Activated naive CD8-positive, alpha-beta T cell treated with anti-CD3 and anti-CD28 coated beads, Interleukin-2, amount 10 ng/mL, durations not matched to agents 7 days and 5 days (primary cell): ENCODE measurements at regions not wholly inside any gene's neighbourhood (a gene's known extent, or its start where the extent isn't known, plus 50 kb on each side); places are given as distances from the start of the nearest gene placed in this dataset.
A peak's percentile ranks its signal among the peaks of the same experiment; 100 is the strongest.
"Not testable (repeated sequence)": the region's sequence is repeated elsewhere in the genome, so short reads cannot be mapped to it uniquely, and the experiment has no call there.

Source experiments
- ATAC-seq: fragments of 150-1000 bp; cut with Tn5 transposase; one replicate; pipeline ENCODE4 v1.10.0; 2021; ENCODE audit warnings: low read depth, moderate library complexity
- POLR2A ChIA-PET: fragments of 350-600 bp; sonication (Branson Sonifier 250); formaldehyde crosslinking; loops from one replicate; lab custom pipeline; 2021; ENCODE audit warnings: antibody characterized with exemption; lab: Charles Lee
- DNase-seq: peaks from one replicate; pipeline ENCODE4 v3.0.0; 2021
- H3K27ac Mint-ChIP-seq: one replicate; pipeline ENCODE4 v1.8.0; 2022; ENCODE audit warnings: mild to moderate bottlenecking, mixed read lengths
- H3K27me3 Mint-ChIP-seq: one replicate; pipeline ENCODE4 v1.8.0; 2022; ENCODE audit warnings: mild to moderate bottlenecking, moderate library complexity, mixed read lengths
- H3K36me3 Mint-ChIP-seq: one replicate; pipeline ENCODE4 v1.8.0; 2021; ENCODE audit warnings: mild to moderate bottlenecking, mixed read lengths
- H3K4me1 Mint-ChIP-seq: one replicate; pipeline ENCODE4 v1.8.0; 2021; ENCODE audit warnings: mixed read lengths
- H3K4me3 Mint-ChIP-seq: one replicate; pipeline ENCODE4 v1.8.0; 2022; ENCODE audit warnings: mild to moderate bottlenecking, moderate library complexity, mixed read lengths
- H3K9me3 Mint-ChIP-seq: one replicate; pipeline ENCODE4 v1.8.0; 2021; ENCODE audit warnings: mixed read lengths

- POLR2A ChIA-PET, ATAC-seq, H3K4me3 Mint-ChIP-seq, H3K27ac Mint-ChIP-seq, H3K4me1 Mint-ChIP-seq, H3K36me3 Mint-ChIP-seq, H3K9me3 Mint-ChIP-seq, DNase-seq, H3K27me3 Mint-ChIP-seq: not testable (repeated sequence)
Measured at GRCh38 chr1:83154306-83154705, 844.6 kb downstream of the TTLL7 start.

- POLR2A ChIA-PET, DNase-seq, H3K27ac Mint-ChIP-seq, ATAC-seq, H3K27me3 Mint-ChIP-seq, H3K36me3 Mint-ChIP-seq, H3K4me3 Mint-ChIP-seq, H3K9me3 Mint-ChIP-seq, H3K4me1 Mint-ChIP-seq: not testable (repeated sequence)
Measured at GRCh38 chr1:83151167-83151898, 847.6 kb downstream of the TTLL7 start.

- H3K36me3 Mint-ChIP-seq, H3K9me3 Mint-ChIP-seq, DNase-seq, POLR2A ChIA-PET, H3K4me3 Mint-ChIP-seq, H3K27me3 Mint-ChIP-seq, H3K27ac Mint-ChIP-seq, H3K4me1 Mint-ChIP-seq, ATAC-seq: not testable (repeated sequence)
Measured at GRCh38 chr1:83150479-83150878, 848.5 kb downstream of the TTLL7 start.

- H3K4me1 Mint-ChIP-seq, H3K4me3 Mint-ChIP-seq, H3K27ac Mint-ChIP-seq, ATAC-seq, H3K27me3 Mint-ChIP-seq, H3K36me3 Mint-ChIP-seq, H3K9me3 Mint-ChIP-seq, POLR2A ChIA-PET, DNase-seq: not testable (repeated sequence)
Measured at GRCh38 chr1:83145820-83146219, 853.1 kb downstream of the TTLL7 start.

- H3K27me3 Mint-ChIP-seq, H3K36me3 Mint-ChIP-seq, POLR2A ChIA-PET, H3K4me1 Mint-ChIP-seq, ATAC-seq, H3K9me3 Mint-ChIP-seq, DNase-seq, H3K4me3 Mint-ChIP-seq, H3K27ac Mint-ChIP-seq: not testable (repeated sequence)
Measured at GRCh38 chr1:83142802-83143201, 856.1 kb downstream of the TTLL7 start.

GRCh38 chr1:83135524-83136157 is 863.3 kb downstream of the TTLL7 start:
- H3K4me3 Mint-ChIP-seq, H3K27me3 Mint-ChIP-seq, H3K36me3 Mint-ChIP-seq, DNase-seq, H3K4me1 Mint-ChIP-seq, POLR2A ChIA-PET, ATAC-seq, H3K27ac Mint-ChIP-seq, H3K9me3 Mint-ChIP-seq: not testable (repeated sequence)

GRCh38 chr1:83134322-83135014 is 864.5 kb downstream of the TTLL7 start:
- H3K27me3 Mint-ChIP-seq, H3K4me3 Mint-ChIP-seq, H3K27ac Mint-ChIP-seq, H3K9me3 Mint-ChIP-seq, DNase-seq, POLR2A ChIA-PET, H3K36me3 Mint-ChIP-seq, H3K4me1 Mint-ChIP-seq: not testable (repeated sequence)
- peak; percentile 79 for ATAC-seq

- peaks cover 1% of the 10 kb centered on the region for H3K9me3 Mint-ChIP-seq
- H3K27ac Mint-ChIP-seq: no peak overlapping the region
- POLR2A ChIA-PET: no interaction called here
- ATAC-seq (no peak), DNase-seq (no peak)
- H3K4me3 Mint-ChIP-seq: no peak overlapping the region
- H3K36me3 Mint-ChIP-seq: no peaks in the 10 kb centered on the region
- H3K27me3 Mint-ChIP-seq: no peaks in the 10 kb centered on the region
- H3K4me1 Mint-ChIP-seq: no peaks in the 10 kb centered on the region
Measured at GRCh38 chr1:83131692-83131955, 867.3 kb downstream of the TTLL7 start.

GRCh38 chr1:83130886-83131691 is 867.8 kb downstream of the TTLL7 start:
- DNase-seq (no peak), ATAC-seq (no peak)
- Mint-ChIP-seq H3K27me3 (no peaks in the 10 kb centered on the region), H3K9me3 (peaks cover 1% of the 10 kb centered on the region), H3K27ac (no peak overlapping the region), H3K4me1 (no peaks in the 10 kb centered on the region), H3K36me3 (no peaks in the 10 kb centered on the region), H3K4me3 (no peak overlapping the region)
- POLR2A ChIA-PET: no interaction called here

- no peak overlapping the region for H3K4me3 Mint-ChIP-seq
- no peak overlapping the region for H3K27ac Mint-ChIP-seq
- H3K27me3 Mint-ChIP-seq: no peaks in the 10 kb centered on the region
- H3K4me1 Mint-ChIP-seq: no peaks in the 10 kb centered on the region
- POLR2A ChIA-PET: no interaction called here
- no peaks in the 10 kb centered on the region for H3K36me3 Mint-ChIP-seq
- H3K9me3 Mint-ChIP-seq: no peaks in the 10 kb centered on the region
- DNase-seq (no peak), ATAC-seq (no peak)
Measured at GRCh38 chr1:83129107-83129506, 869.8 kb downstream of the TTLL7 start.

- Mint-ChIP-seq H3K4me3 (no peak overlapping the region), H3K27ac (no peak overlapping the region), H3K27me3 (no peaks in the 10 kb centered on the region), H3K36me3 (no peaks in the 10 kb centered on the region), H3K4me1 (no peaks in the 10 kb centered on the region), H3K9me3 (no peaks in the 10 kb centered on the region)
- POLR2A ChIA-PET: no interaction called here
- no peak for DNase-seq
- no peak for ATAC-seq
Measured at GRCh38 chr1:83125456-83125855, 873.5 kb downstream of the TTLL7 start.

GRCh38 chr1:83123019-83123418 is 875.9 kb downstream of the TTLL7 start:
- H3K36me3 Mint-ChIP-seq: no peaks in the 10 kb centered on the region
- DNase-seq (no peak), ATAC-seq (no peak)
- POLR2A ChIA-PET: no interaction called here
- H3K9me3 Mint-ChIP-seq: no peaks in the 10 kb centered on the region
- H3K27ac Mint-ChIP-seq: no peak overlapping the region
- no peaks in the 10 kb centered on the region for H3K27me3 Mint-ChIP-seq
- no peaks in the 10 kb centered on the region for H3K4me1 Mint-ChIP-seq
- no peak overlapping the region for H3K4me3 Mint-ChIP-seq

- no peaks in the 10 kb centered on the region for H3K9me3 Mint-ChIP-seq
- H3K27me3 Mint-ChIP-seq: no peaks in the 10 kb centered on the region
- ATAC-seq (no peak), DNase-seq (no peak)
- H3K4me3 Mint-ChIP-seq: no peak overlapping the region
- no peak overlapping the region for H3K27ac Mint-ChIP-seq
- POLR2A ChIA-PET: no interaction called here
- no peaks in the 10 kb centered on the region for H3K36me3 Mint-ChIP-seq
- peaks cover 6% of the 10 kb centered on the region for H3K4me1 Mint-ChIP-seq
Measured at GRCh38 chr1:83118472-83118871, 880.5 kb downstream of the TTLL7 start.
